HG02885 (cell line): ENCODE measurements at regions not wholly inside any gene's neighbourhood (a gene's known extent, or its start where the extent isn't known, plus 50 kb on each side); places are given as distances from the start of the nearest gene placed in this dataset.
"Not testable (repeated sequence)": the region's sequence is repeated elsewhere in the genome, so short reads cannot be mapped to it uniquely, and the experiment has no call there.

ENCODE experiments used
- ATAC-seq: cut with Tn5 transposase; IDR thresholded peaks from one replicate; pipeline ENCODE4 v1.9.1; 2021; ENCODE audit warnings: mild to moderate bottlenecking; ENCODE audit not compliant: unreplicated experiment, poor library complexity

DNA sequence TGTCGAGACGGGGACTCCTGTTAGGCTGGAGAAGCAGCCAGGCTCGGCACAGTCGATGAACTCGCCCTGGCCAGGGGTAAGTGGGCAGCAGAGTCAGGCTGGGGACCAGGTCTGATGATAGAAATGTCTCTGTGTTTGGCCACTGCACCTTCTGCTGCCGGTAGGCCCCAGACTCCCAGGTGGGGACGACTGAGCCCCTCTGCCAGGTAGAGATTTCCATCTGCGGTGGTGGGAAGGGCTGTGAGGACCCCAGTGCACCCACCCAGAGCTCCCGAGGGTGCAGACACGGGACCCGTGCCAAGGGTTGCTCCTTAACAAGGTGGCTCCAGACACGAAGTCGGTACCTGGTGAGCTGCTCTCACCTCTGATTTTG is 862.5 kb downstream of the TBC1D22A start:
- no peak for ATAC-seq

- no peak for ATAC-seq
These were observed 862.0 kb downstream of the TBC1D22A start for GRCh38 chr22:47624252-47625012.

- no peak for ATAC-seq
These were observed 861.3 kb downstream of the TBC1D22A start for GRCh38 chr22:47623763-47624148.

- ATAC-seq = no peak
These were observed 860.8 kb downstream of the TBC1D22A start for GRCh38 chr22:47623066-47623762.

DNA sequence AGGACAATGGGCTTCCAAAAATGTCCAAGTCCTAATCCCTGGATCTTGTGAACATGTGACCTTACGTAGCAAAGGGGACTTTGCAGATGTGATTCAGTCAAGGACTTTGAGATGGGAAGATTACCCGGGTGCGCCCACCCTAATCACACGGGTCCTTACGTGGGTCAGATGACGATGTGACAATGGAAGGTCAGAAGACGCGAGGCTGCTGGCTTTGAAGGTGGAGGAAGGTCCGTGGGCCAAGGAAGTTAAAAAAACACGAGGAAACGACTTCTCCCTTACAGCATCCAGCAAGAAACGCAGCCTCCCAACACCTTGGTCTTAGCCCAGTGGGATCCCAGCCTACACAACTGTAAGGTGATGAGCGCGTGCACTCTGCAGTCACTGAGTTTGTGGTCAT is 860.1 kb downstream of the TBC1D22A start:
- ATAC-seq = no peak

- no peak for ATAC-seq
These were observed 858.8 kb downstream of the TBC1D22A start for GRCh38 chr22:47621253-47621652.

DNA sequence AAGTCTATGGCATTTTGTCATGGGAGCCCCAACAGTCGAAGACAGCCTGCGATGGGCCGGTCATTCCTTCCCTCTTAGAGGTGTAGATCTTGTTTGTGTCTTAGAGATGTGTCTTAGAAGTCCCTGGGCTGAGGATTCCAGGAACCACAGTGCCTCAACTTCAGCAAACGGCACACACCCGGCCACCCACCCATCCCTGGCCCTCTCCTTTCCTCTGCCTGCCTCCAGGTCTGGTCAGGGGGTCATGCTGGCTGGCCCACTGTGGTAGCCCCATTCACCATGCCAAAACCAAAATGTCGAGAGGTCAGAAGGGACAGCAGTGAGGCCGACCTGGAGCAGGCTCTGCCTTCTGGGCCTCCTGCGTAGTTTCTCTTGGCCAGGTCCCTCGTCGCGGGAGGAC is 857.9 kb downstream of the TBC1D22A start:
- no peak for ATAC-seq

GRCh38 chr22:47619631-47620030 is 857.2 kb downstream of the TBC1D22A start:
- ATAC-seq = no peak

DNA sequence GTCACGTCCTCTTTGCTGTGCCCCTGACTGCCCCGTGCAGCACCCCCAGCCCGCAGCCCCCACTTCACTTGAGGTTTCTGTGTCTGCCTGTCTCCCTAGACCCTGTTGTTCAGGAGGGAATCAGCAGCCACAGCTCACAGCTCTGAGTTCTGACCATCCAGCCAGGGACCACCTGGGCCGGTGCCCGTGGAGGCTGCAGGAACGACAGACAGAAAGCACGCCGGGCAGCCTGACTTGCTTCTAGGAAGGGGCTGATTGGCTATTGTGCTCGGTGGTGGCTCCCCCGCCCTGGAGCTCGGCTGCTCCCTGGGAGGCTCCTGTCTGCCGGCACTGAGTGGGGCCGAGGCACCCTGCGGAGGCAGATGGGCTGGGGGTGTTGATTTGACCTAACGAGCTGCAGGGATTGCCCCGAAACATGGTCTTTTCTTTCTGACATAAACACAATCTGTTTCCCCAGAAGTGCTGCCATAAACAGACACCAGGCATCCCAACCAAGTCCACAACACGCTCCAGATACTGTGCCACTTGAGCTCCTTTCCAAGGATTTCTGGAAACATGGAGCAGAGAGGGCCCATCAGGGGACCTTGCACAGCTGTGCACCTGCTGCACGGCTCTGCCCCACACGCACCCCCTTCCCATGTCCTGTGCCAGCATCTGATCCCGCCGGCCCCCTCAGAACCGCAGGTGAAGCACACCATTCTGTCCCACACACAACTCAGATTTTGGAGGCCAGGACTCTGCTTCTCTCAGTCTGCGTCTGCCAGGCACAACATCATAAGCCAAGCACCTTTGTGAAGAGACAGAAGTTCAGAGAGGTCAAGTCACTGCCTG is 855.9 kb downstream of the TBC1D22A start:
- ATAC-seq = no peak

DNA sequence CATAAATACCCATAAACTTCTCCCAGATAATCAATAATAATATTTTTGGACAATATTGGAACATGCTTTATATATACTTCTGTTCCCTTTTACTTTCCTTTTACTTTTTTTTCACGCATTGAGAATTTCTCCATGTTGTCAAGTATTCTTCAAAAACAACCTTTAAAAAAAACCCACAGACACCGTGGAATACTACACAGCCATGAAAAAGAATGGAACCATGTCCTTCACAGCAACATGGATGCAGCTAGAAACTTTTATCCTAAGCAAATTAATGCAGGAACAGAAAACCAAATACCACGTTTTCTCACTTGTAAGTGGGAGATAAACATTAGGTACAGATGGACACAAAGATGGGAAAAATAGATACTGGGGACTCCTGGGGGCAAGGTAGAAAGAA is 854.7 kb downstream of the TBC1D22A start:
- no peak for ATAC-seq

DNA sequence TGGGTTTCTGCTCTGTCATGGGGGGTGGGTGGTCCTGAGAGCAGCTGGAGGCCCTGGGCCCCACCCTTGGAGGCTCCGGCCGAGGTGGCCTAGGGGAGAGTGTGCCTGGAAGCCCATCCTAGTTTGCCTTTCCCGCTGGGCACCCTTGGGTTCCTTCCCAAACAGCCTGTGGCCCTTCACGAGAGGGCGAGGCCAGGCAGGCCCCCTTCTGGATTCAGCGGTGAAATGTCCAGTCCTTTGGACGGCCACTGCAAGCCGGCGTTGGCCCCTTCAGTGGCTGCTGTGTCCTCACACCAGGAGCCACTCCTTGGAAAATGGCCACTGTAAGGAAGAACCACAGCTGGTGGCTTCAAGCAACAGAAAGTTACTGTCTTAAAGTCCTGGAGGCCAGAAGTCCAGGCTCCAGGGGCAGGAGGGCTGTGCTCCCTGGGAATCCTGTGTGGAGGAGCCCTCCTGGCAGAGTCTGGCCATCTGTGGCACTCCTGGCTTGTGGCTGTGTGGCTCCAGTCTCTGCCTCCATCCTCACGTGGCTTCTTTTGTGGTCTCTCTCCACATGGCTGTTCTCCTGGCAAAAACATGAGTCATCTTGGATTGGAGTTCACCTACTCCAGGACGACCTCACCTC is 854.1 kb downstream of the TBC1D22A start:
- ATAC-seq = no peak

DNA sequence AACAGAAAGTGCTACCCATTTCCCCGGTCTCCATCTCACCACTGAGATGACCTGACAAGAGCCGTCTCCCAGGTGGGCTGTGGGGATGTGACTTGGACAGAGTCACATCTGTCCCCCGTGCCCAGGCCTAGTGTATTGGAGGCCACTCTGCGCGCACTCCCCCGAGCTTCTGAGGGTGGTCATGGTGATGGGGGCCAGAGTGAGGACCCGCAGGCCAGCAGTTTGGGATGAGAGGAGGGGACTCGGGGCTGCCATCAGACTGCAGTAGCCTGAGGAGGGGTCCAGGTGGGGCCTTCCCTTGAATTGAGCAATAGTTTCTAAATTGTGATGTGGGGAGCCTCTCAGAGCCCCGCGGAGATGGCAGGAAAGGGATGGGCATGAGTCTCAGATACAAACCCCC is 852.6 kb downstream of the TBC1D22A start:
- no peak for ATAC-seq

DNA sequence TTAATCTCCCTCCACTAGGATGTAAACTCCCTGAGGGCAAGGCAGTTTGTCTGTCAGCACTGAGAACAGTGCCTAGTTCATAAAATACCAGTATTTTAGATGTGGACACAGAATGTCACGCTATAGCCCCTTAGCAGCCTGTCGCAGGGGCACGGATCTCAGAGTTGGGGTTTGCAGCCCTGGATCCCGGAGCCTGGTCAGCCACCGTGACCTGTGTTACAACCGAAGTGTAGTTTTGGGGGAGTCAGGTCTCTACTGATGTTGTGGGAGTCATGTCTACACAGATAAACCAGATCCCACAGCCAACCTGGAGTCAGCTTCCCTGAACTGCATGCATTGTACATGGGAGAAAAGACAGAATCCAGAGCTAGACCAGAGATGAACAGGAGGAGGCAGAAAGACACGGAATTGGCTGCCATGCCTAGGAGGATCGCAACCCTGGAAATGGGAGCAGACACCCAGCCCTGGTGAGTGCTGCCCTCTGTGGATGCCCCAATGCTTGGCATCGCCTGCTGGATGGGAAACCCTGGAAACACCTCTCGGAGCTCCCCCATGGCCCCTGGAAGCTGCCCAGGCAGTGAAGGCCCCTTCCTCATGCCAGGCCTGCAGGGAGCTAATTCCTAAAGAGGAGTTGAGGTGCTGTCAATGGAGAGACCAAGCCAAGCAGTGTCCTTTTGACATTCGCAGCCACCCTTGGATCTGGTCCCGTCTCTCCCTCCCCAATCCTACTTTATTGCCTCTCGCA is 851.3 kb downstream of the TBC1D22A start:
- no peak for ATAC-seq

DNA sequence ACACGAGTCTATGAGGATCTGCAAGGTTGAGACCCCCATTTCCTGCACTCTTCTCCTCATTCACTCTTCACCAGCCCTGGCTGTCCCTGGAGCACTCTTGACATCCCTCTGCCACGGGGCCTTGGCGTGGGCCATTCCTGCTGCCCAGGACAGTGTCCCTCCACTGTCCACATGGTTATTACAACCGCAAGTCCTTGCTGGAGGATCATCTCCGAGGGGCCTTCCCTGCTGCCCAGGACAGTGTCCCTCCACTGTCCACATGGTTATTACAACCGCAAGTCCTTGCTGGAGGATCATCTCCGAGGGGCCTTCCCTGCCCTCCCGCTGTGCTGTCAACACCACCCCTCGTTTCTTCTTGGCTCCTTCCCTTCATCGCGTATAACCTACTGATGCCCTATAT is 850.7 kb downstream of the TBC1D22A start:
- ATAC-seq = not testable (repeated sequence)

- ATAC-seq = no peak
These were observed 850.0 kb downstream of the TBC1D22A start for GRCh38 chr22:47612311-47612910.

- ATAC-seq = no peak
These were observed 848.3 kb downstream of the TBC1D22A start for GRCh38 chr22:47610764-47611163.

DNA sequence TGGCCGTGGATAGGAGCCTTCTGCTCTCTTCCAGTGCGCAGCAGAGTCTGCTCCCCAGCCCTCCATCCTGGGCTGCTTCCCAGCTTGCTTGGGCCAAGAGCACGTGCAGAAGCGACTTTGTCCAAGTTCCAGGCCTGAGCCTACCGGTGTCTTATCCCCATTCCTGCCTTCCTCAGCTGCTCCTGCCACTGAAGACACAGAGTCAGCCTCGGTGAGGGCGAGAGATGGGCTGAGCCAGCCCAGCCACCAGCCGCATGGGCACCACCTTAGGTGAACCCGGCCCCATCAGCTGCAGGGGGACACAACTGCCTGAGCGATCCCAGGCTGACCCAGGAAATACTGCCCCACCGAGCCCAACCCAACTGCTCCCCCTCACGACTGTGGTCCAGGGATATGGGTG is 847.8 kb downstream of the TBC1D22A start:
- no peak for ATAC-seq

- no peak for ATAC-seq
These were observed 847.2 kb downstream of the TBC1D22A start for GRCh38 chr22:47609653-47610052.

DNA sequence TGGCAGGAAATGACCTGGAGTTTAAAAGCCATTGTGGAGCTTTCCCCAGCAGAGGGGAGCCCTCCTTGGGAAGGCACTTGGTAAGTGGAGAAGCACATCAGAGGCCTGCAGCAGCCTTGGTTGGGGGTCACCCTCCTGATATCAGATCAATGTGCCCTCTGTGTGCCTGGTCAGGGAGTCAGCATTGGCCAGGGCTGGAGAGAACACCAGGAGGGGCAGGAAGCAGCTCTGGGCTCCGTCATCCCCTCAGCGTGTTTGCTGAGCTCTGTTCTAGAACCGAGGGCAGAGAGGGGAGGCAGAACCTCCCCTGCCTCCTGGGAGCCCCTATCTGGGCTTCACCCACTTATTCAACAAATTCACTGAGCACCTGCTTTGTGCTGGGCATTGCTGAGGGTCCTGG is 846.0 kb downstream of the TBC1D22A start:
- ATAC-seq = no peak

- no peak for ATAC-seq
These were observed 845.0 kb downstream of the TBC1D22A start for GRCh38 chr22:47607486-47607885.
